ENCODE measurements at regions not wholly inside any gene's neighbourhood (a gene's known extent, or its start where the extent isn't known, plus 50 kb on each side); places are given as distances from the start of the nearest gene placed in this dataset.

DNA sequence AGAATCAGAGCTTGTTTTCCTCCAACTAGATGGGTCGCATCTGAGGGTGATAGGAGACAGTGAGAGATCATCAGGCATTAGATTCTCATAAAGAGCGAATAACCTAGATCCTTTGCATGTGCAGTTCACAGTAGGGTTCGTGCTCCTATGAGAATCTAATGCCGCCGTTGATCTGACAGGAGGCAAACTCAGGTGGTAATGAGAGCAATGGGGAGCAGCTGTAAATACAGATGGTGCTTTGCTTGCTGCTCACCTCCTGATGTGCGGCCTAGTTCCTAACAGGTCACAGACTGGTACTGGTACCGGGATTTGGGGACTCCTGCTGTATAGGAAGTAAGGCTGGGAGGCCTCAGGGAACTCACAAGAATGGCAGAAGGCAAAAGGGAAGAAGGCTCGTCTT, 276.5 kb downstream of the FAT4 start:
- TF ChIP-seq ZNF8 (CRISPR knock-in tag; IDR thresholded peaks at IDR 0.05) (no peak), ZFP3 (CRISPR knock-in tag; IDR thresholded peaks at IDR 0.05) (no peak), ZNF565 (CRISPR knock-in tag; conservative IDR thresholded peaks at IDR 0.05; ENCODE audit: low read depth) (no peak), CSDC2 (CRISPR knock-in tag; IDR thresholded peaks at IDR 0.05) (no peak), CSRNP3 (CRISPR knock-in tag; IDR thresholded peaks at IDR 0.05) (no peak)
- TF ChIP-seq, protein P1, sequence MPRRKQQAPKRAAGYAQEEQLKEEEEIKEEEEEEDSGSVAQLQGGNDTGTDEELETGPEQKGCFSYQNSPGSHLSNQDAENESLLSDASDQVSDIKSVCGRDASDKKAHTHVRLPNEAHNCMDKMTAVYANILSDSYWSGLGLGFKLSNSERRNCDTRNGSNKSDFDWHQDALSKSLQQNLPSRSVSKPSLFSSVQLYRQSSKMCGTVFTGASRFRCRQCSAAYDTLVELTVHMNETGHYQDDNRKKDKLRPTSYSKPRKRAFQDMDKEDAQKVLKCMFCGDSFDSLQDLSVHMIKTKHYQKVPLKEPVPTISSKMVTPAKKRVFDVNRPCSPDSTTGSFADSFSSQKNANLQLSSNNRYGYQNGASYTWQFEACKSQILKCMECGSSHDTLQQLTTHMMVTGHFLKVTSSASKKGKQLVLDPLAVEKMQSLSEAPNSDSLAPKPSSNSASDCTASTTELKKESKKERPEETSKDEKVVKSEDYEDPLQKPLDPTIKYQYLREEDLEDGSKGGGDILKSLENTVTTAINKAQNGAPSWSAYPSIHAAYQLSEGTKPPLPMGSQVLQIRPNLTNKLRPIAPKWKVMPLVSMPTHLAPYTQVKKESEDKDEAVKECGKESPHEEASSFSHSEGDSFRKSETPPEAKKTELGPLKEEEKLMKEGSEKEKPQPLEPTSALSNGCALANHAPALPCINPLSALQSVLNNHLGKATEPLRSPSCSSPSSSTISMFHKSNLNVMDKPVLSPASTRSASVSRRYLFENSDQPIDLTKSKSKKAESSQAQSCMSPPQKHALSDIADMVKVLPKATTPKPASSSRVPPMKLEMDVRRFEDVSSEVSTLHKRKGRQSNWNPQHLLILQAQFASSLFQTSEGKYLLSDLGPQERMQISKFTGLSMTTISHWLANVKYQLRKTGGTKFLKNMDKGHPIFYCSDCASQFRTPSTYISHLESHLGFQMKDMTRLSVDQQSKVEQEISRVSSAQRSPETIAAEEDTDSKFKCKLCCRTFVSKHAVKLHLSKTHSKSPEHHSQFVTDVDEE (CRISPR knock-in tag; IDR thresholded peaks at IDR 0.05) = no peak
- TF ChIP-seq, protein P2, sequence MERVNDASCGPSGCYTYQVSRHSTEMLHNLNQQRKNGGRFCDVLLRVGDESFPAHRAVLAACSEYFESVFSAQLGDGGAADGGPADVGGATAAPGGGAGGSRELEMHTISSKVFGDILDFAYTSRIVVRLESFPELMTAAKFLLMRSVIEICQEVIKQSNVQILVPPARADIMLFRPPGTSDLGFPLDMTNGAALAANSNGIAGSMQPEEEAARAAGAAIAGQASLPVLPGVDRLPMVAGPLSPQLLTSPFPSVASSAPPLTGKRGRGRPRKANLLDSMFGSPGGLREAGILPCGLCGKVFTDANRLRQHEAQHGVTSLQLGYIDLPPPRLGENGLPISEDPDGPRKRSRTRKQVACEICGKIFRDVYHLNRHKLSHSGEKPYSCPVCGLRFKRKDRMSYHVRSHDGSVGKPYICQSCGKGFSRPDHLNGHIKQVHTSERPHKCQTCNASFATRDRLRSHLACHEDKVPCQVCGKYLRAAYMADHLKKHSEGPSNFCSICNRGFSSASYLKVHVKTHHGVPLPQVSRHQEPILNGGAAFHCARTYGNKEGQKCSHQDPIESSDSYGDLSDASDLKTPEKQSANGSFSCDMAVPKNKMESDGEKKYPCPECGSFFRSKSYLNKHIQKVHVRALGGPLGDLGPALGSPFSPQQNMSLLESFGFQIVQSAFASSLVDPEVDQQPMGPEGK (CRISPR knock-in tag; IDR thresholded peaks at IDR 0.05; ENCODE audit: borderline replicate concordance) = no peak
